ENCODE measurements at regions not wholly inside any gene's neighbourhood (a gene's known extent, or its start where the extent isn't known, plus 50 kb on each side); places are given as distances from the start of the nearest gene placed in this dataset.

DNA sequence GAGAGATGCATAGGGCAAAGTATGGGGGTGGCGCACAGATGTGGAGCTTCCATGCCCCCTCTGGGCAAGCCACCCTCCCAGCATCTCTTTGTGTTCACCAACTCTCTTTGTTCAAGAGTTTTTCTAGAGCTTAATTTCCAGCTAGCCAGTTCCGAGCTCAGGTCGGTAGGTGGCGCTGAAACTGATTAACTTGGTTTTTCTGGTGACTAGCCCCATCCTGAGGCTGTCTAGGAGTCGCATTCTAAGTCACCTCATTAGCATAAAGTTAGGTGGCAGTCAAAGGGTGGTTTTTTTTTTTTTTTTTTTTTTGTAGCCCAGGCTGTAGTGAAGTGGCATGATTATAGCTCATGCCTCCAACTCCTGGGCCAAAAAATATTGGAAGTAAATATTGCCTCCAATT is 476.4 kb downstream of the KDM4C start:
- H3K4me3 ChIP-seq (ENCODE audit: low read depth, low read length) = no peak overlapping the region
- peak; percentile 62 for DNase-seq (ENCODE audit: low read depth)
- TF ChIP-seq, protein P1, sequence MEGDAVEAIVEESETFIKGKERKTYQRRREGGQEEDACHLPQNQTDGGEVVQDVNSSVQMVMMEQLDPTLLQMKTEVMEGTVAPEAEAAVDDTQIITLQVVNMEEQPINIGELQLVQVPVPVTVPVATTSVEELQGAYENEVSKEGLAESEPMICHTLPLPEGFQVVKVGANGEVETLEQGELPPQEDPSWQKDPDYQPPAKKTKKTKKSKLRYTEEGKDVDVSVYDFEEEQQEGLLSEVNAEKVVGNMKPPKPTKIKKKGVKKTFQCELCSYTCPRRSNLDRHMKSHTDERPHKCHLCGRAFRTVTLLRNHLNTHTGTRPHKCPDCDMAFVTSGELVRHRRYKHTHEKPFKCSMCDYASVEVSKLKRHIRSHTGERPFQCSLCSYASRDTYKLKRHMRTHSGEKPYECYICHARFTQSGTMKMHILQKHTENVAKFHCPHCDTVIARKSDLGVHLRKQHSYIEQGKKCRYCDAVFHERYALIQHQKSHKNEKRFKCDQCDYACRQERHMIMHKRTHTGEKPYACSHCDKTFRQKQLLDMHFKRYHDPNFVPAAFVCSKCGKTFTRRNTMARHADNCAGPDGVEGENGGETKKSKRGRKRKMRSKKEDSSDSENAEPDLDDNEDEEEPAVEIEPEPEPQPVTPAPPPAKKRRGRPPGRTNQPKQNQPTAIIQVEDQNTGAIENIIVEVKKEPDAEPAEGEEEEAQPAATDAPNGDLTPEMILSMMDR (conservative IDR thresholded peaks at IDR 0.05; ENCODE audit: low read depth, low read length) = peak; percentile 81

DNA sequence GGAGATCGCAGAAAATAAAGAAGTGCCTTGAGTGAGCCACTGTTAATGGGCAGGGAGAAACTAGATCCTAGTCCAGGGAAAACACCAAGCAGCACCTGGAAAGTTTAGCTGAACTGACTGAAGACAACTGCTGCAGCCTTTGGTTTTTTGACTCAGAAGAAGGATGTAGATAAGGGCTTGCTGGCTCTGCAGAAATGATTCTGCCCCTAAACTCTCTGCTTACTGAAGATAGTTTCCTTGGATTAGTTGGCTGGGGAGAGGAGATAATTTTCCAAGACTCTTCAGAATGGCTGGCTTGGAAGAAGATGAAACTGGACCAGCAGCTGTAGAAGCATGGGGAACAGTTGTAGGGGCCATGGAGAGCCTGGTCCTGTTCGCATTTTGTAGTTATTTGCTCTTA is 471.8 kb downstream of the KDM4C start:
- TF ChIP-seq, protein P1 (conservative IDR thresholded peaks at IDR 0.05; ENCODE audit: low read depth, low read length) = no peak

DNA sequence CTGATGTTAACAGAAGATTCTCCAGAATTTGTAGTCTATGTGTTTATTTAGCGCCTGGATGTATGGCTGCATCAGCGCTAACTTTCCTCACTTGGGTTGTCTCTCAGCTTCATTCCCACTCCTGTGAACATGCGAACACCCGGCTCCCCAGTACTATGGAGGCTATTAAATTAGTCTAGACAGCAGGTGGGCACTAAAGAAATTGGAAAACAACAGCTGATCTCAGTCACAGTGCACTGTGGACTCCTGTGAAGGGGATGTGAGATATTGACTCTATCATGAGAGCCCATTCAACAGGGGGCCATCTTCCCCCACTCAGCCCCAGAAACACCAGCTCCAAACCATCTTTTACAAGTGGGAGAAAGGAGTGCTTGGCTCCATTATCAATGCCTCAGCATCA is 471.0 kb downstream of the KDM4C start:
- TF ChIP-seq, protein P1 (conservative IDR thresholded peaks at IDR 0.05; ENCODE audit: low read depth, low read length) = no peak
- DNase-seq (ENCODE audit: low read depth) = no peak
- no peak overlapping the region for H3K4me3 ChIP-seq (ENCODE audit: low read depth, low read length)

More for the DNA sequence above, 471.8 kb downstream of the KDM4C start:
- DNase-seq (ENCODE audit: low read depth) = no peak
- H3K4me3 ChIP-seq (ENCODE audit: low read depth, low read length) = no peak overlapping the region

DNA sequence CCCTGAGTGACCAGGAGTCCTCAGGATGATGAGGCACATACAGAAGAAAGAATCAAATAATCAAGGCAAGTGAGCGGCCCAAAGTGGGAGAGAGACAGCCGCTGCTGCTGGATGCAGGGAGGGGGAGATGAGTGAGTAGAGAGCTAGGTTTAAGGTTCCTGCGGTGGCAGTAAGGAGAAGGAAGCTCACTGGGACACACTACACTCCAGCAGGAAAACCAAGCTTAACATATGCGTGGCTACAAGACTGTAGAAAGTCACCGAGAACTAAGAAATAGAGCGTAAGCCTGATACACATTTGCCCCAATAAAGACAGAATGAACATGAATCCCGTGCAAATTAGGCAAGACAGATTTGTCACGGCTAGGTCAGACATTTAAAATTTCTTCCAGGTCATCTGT is 470.2 kb downstream of the KDM4C start:
- H3K4me3 ChIP-seq (ENCODE audit: low read depth, low read length) = no peak overlapping the region
- DNase-seq (ENCODE audit: low read depth) = no peak
- TF ChIP-seq, protein P1 (conservative IDR thresholded peaks at IDR 0.05; ENCODE audit: low read depth, low read length) = no peak

DNA sequence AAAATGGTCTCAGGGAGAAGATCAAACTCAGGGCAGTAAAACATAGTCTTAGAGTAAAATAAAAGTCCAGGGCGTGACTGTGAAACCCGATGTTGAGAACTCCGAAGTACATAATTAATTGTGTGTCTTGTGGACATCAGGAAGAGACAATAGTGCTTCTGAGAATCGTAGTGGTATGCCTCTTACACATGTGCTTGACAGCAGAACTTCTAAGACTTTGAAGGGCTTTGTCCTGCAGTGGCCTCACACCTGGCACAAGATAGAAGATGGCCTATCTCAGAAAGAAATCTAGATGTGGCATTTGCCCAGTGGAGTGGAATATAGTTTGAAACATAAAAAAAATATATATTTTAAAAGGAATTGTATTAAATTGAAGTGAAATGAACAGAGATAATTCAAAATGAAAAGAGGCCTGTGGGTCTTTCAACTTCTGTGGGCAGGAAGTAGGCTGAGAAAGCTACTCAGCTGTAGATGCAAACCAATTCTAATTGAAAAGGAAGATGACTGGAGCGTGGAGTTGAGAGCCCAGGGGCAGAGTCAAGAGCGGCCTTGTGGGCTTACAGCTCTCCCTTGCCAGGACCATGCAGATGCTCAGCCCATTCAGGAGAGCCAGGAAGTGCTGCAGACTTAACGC is 468.4 kb downstream of the KDM4C start:
- no peak overlapping the region for H3K4me3 ChIP-seq (ENCODE audit: low read depth, low read length)
- TF ChIP-seq, protein P1 (conservative IDR thresholded peaks at IDR 0.05; ENCODE audit: low read depth, low read length) = no peak
- no peak for DNase-seq (ENCODE audit: low read depth)

All from choroid plexus epithelial cell (primary cell).